PC-9 (cell line): ENCODE measurements at regions not wholly inside any gene's neighbourhood (a gene's known extent, or its start where the extent isn't known, plus 50 kb on each side); places are given as distances from the start of the nearest gene placed in this dataset.

Experiments used
- CTCF ChIP-seq: fragments of 200-600 bp; sonication (generic); conservative IDR thresholded peaks from 2 replicates; pipeline ENCODE4 v1.6.1; 2017; ENCODE audit warnings: mixed run types, antibody characterized with exemption, mild to moderate bottlenecking, moderate library complexity
- EZH2 ChIP-seq: fragments of 200-600 bp; sonication (generic); IDR thresholded peaks from 2 replicates; pipeline ENCODE4 v1.8.0; 2017; ENCODE audit warnings: antibody characterized with exemption, low read depth

DNA sequence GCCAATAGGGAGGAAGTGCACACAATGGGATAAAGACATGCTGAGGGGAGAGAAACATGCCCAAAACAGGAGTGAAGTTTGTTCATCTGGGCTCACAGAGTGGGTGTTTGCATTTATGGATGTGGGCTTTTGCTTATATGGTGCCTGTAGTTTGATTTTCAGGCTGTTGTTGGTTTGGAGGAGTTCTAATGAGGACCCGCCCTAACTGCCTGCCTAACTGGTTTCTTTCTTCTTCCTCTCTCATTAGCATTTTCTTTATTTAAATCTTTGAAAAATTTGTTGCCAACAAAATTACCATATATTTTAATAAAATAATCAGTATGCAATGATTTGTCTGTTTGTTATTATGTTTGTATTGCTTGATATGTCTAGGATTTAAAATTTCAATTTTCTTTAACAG, 1965.8 kb downstream of the C4orf33 start:
- TF ChIP-seq CTCF (no peak), EZH2 (no peak)
